ENCODE measurements at regions not wholly inside any gene's neighbourhood (a gene's known extent, or its start where the extent isn't known, plus 50 kb on each side); places are given as distances from the start of the nearest gene placed in this dataset.

GRCh38 chr13:34886121-34886875 is 55.8 kb upstream of the NBEA start:
- no peaks in the 10 kb centered on the region for H3K4me1 Mint-ChIP-seq
- peaks cover 2 to 10% (median 6%) of the 10 kb centered on the region in 6 donors for H3K9me3 Mint-ChIP-seq
- no peak overlapping the region for H3K27ac Mint-ChIP-seq
- H3K4me3 Mint-ChIP-seq, result no peak overlapping the region
- no peak for DNase-seq
- H3K36me3 Mint-ChIP-seq, result no peaks in the 10 kb centered on the region
- H3K27me3 Mint-ChIP-seq (ENCODE audit: low read depth in 3 of 3), result peaks cover 0 to under 1% (median 0%) of the 10 kb centered on the region in 3 donors

- Mint-ChIP-seq H3K4me3 (no peak overlapping the region), H3K36me3 (no peaks in the 10 kb centered on the region), H3K27ac (no peak overlapping the region), H3K27me3 (ENCODE audit: low read depth in 3 of 3) (no peaks in the 10 kb centered on the region), H3K9me3 (peaks cover 2 to 12% (median 8%) of the 10 kb centered on the region in 6 donors), H3K4me1 (no peaks in the 10 kb centered on the region)
- DNase-seq, result no peak
Measured at GRCh38 chr13:34886987-34887386, 55.1 kb upstream of the NBEA start.

Measured in immature natural killer cell (primary cell).